GM23248 (cell line): ENCODE measurements at regions not wholly inside any gene's neighbourhood (a gene's known extent, or its start where the extent isn't known, plus 50 kb on each side); places are given as distances from the start of the nearest gene placed in this dataset.

Source experiments
- EZH2 ChIP-seq: fragments of 200-600 bp; sonication (generic); IDR thresholded peaks from 2 replicates; pipeline ENCODE4 v1.6.1; 2018; ENCODE audit warnings: antibody characterized with exemption, mild to moderate bottlenecking; ENCODE audit not compliant: insufficient read depth, poor library complexity, severe bottlenecking
- EZH2phosphoT487 ChIP-seq: fragments of 200-600 bp; sonication (generic); IDR thresholded peaks from 2 replicates; pipeline ENCODE4 v1.6.1; 2018; ENCODE audit warnings: antibody characterized with exemption, moderate library complexity, mild to moderate bottlenecking, low read depth; ENCODE audit not compliant: insufficient read depth

- TF ChIP-seq EZH2 (no peak), EZH2phosphoT487 (no peak)
Observed at GRCh38 chr10:35925493-35925892, 283.4 kb upstream of the FZD8 start.
